ENCODE measurements at regions not wholly inside any gene's neighbourhood (a gene's known extent, or its start where the extent isn't known, plus 50 kb on each side); places are given as distances from the start of the nearest gene placed in this dataset.
A peak's percentile ranks its signal among the peaks of the same experiment; 100 is the strongest.

DNA sequence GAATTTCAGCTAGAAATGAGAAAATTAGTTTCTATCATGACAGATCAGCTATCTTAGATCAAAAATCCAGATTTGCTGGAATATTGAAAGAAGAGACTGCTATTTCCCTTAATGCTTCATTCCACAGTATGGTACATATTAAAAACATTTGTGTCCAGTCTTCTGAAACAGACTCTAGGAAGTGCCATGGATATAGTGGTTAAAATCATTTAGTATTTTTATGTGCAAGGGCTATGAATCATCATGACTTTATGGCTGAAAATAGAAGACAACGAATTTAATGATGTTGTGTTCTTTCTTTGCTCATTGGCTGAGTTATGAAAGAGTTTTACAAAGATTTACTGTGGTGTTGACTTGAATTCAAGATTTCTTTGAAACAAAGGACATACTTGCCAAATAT, 146.6 kb downstream of the ANKRD60 start:
- no peaks in the 10 kb centered on the region for H3K36me3 ChIP-seq
- peaks cover 0 to 5% (median 0%) of the 10 kb centered on the region in 6 donors for H3K4me1 ChIP-seq
- peaks cover 0 to 3% (median 0%) of the 10 kb centered on the region in 8 donors for H3K9me3 ChIP-seq
- intact Hi-C loops (cut with DNase I; ENCODE audit: low total_unique reads), result loop anchor here (10.0 kb wide), 1 partner anchor 427 kb away; no protein-coding TSS in a partner anchor
- peaks cover 0 to 11% (median 0%) of the 10 kb centered on the region in 7 donors for H3K27me3 ChIP-seq (replicated peaks in 1 of 7)
- WGBS, 5 donors, result 29 to 52% (median 45%) methylated on average over 1 of the region's 1 CpG
- no peak overlapping the region for H3K4me3 ChIP-seq
- H3K27ac ChIP-seq, result no peak overlapping the region
- DNase-seq, result no peak
- no peak for TF ChIP-seq POLR2AphosphoS5 (IDR thresholded peaks at IDR 0.05)
- TF ChIP-seq POLR2A (IDR thresholded peaks at IDR 0.05), result no peak
- TF ChIP-seq, protein P1, sequence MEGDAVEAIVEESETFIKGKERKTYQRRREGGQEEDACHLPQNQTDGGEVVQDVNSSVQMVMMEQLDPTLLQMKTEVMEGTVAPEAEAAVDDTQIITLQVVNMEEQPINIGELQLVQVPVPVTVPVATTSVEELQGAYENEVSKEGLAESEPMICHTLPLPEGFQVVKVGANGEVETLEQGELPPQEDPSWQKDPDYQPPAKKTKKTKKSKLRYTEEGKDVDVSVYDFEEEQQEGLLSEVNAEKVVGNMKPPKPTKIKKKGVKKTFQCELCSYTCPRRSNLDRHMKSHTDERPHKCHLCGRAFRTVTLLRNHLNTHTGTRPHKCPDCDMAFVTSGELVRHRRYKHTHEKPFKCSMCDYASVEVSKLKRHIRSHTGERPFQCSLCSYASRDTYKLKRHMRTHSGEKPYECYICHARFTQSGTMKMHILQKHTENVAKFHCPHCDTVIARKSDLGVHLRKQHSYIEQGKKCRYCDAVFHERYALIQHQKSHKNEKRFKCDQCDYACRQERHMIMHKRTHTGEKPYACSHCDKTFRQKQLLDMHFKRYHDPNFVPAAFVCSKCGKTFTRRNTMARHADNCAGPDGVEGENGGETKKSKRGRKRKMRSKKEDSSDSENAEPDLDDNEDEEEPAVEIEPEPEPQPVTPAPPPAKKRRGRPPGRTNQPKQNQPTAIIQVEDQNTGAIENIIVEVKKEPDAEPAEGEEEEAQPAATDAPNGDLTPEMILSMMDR (IDR thresholded peaks at IDR 0.05 in 8 of 11, conservative IDR thresholded peaks at IDR 0.05 in 3 of 11), result no peak

DNA sequence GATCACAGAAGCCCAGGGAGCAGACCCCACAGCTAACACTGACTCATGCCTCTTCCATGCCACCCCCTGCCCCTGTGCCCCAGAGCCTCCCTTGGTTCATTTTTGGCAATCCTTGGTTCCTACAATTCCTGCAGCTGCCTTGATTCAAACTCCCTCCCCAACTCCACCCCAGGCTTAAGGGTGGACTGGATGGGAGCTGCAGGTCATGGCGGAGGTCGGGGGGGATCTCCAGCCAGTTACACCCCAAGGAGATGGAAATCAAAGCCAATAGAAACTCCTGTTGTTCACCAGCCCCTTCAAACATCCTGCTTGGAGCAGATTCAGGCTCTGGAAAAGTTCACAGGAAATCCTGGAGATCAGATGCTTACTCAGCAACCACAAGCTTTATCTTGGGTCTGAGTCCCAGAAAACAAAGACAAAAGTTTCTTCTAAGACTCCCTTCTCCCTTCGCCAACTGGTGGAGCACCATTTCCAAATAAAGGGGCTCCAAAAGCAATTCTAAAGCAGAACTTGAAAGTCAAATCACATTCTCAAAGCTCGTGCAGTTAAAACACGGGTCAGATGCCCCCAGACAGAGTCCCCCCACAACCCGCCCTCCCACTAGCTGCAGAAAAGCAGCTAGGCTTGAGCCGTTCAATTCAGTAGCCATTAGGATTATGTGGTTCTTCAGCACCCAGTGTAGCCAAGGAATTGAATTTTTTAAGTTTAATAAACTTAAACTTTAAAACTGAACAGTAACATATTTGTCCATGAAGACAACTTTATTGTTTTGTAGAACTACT, 149.5 kb downstream of the ANKRD60 start:
- Histone ChIP-seq H3K27ac (peak overlapping the region in 1 of 8 donors; percentile 15), H3K9me3 (peaks cover 0 to 3% (median 0%) of the 10 kb centered on the region in 8 donors), H3K27me3 (replicated peaks in 1 of 7) (peaks cover 0 to 11% (median 0%) of the 10 kb centered on the region in 7 donors), H3K36me3 (no peaks in the 10 kb centered on the region), H3K4me1 (peaks cover 0 to 15% (median 9%) of the 10 kb centered on the region in 6 donors), H3K4me3 (no peak overlapping the region)
- TF ChIP-seq POLR2A (IDR thresholded peaks at IDR 0.05) (no peak), POLR2AphosphoS5 (IDR thresholded peaks at IDR 0.05) (no peak)
- TF ChIP-seq, protein P1 (IDR thresholded peaks at IDR 0.05 in 8 of 11, conservative IDR thresholded peaks at IDR 0.05 in 3 of 11), result no peak
- 49 to 71% (median 60%) methylated on average over 7 of the region's 7 CpGs for WGBS, 5 donors
- intact Hi-C loops (cut with DNase I; ENCODE audit: low total_unique reads), result no loop called here
- DNase-seq, result no peak

DNA sequence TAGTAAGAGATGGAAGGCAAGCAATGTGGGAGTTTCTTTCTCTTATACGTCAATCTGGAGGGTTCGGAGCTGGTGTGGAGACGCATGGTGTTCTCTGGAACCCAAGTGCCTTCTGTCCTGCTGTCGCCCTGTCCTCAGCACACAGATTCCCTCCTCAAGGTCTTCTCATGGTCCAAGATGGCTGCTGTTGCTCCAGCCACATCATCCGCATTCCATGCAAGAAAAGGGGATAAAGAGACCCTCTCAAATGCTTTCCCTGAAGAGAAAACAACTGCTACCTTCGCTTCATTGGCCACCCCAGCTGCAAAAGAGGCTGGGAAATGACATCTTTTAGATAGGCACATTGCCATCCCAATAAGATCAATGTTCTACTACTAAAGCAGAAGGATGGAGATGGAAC, 151.2 kb downstream of the ANKRD60 start:
- peaks cover 0 to 3% (median 0%) of the 10 kb centered on the region in 8 donors for H3K9me3 ChIP-seq
- H3K4me1 ChIP-seq, result peaks cover 0 to 16% (median 9%) of the 10 kb centered on the region in 6 donors
- no peaks in the 10 kb centered on the region for H3K36me3 ChIP-seq
- 86 to 92% (median 92%) methylated on average over 6 of the region's 6 CpGs for WGBS, 5 donors
- intact Hi-C loops (cut with DNase I; ENCODE audit: low total_unique reads), result no loop called here
- H3K27ac ChIP-seq, result no peak overlapping the region
- TF ChIP-seq POLR2AphosphoS5 (IDR thresholded peaks at IDR 0.05) (no peak), POLR2A (IDR thresholded peaks at IDR 0.05) (no peak)
- TF ChIP-seq, protein P1 (IDR thresholded peaks at IDR 0.05 in 8 of 11, conservative IDR thresholded peaks at IDR 0.05 in 3 of 11), result no peak
- no peak for DNase-seq
- peaks cover 0 to 25% (median 0%) of the 10 kb centered on the region in 7 donors for H3K27me3 ChIP-seq (replicated peaks in 1 of 7)
- no peak overlapping the region for H3K4me3 ChIP-seq

DNA sequence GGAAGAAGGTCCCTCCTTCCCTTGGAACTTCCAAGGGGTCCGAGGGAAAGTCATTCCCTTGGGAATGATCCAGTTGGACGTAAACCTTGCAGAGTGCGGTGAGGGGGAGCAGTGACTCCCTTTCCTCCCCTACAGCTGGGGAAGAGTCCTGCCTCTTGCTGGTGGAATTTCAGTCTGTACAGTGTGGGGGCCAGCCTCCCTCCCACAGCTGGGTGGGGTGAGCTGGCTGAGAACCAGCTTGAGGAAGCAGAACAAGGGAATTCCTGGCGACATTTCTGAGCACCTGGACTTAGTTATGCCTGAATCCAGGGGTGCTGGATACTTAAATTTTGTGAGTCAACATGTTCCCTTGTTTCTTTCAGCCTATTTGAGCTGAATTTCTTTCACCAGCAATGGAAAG, 152.0 kb downstream of the ANKRD60 start:
- TF ChIP-seq, protein P1 (IDR thresholded peaks at IDR 0.05 in 8 of 11, conservative IDR thresholded peaks at IDR 0.05 in 3 of 11), result no peak
- no peak for TF ChIP-seq POLR2AphosphoS5 (IDR thresholded peaks at IDR 0.05)
- TF ChIP-seq POLR2A (IDR thresholded peaks at IDR 0.05), result no peak

More for the DNA sequence above, 152.0 kb downstream of the ANKRD60 start:
- Histone ChIP-seq H3K4me3 (no peak overlapping the region), H3K4me1 (peaks cover 0 to 16% (median 9%) of the 10 kb centered on the region in 6 donors), H3K27me3 (replicated peaks in 1 of 7) (peaks cover 0 to 25% (median 0%) of the 10 kb centered on the region in 7 donors), H3K36me3 (no peaks in the 10 kb centered on the region), H3K9me3 (peaks cover 0 to 3% (median 0%) of the 10 kb centered on the region in 8 donors), H3K27ac (no peak overlapping the region)
- intact Hi-C loops (cut with DNase I; ENCODE audit: low total_unique reads), result no loop called here
- no peak for DNase-seq
- 71 to 83% (median 78%) methylated on average over 3 to 4 of the region's 4 CpGs for WGBS, 5 donors
